SW 1271 (cell line): ENCODE measurements at regions not wholly inside any gene's neighbourhood (a gene's known extent, or its start where the extent isn't known, plus 50 kb on each side); places are given as distances from the start of the nearest gene placed in this dataset.
A peak's percentile ranks its signal among the peaks of the same experiment; 100 is the strongest.
"Not testable (repeated sequence)": the region's sequence is repeated elsewhere in the genome, so short reads cannot be mapped to it uniquely, and the experiment has no call there.

Experiments
- DNase-seq, 2 experiments: peaks; one replicate each; lab custom pipeline; 2025; lab: John Stamatoyannopoulos, UW

GRCh38 chr16:51538707-51539498 is 387.8 kb upstream of the SALL1 start:
- peak; percentile 69 to 89 for DNase-seq

- no peak for DNase-seq
Observed at GRCh38 chr16:51535591-51535990, 384.5 kb upstream of the SALL1 start.

- DNase-seq, result no peak
Observed at GRCh38 chr16:51532551-51532950, 381.5 kb upstream of the SALL1 start.

- DNase-seq, result no peak
Observed at GRCh38 chr16:51531271-51531670, 380.2 kb upstream of the SALL1 start.

GRCh38 chr16:51527349-51527748 is 376.3 kb upstream of the SALL1 start:
- no peak for DNase-seq

- DNase-seq, result no peak
Observed at GRCh38 chr16:51526621-51527020, 375.6 kb upstream of the SALL1 start.

GRCh38 chr16:51524555-51525373 is 373.7 kb upstream of the SALL1 start:
- DNase-seq, result peak in 1 of 2 experiments; percentile 3

GRCh38 chr16:51524070-51524469 is 373.0 kb upstream of the SALL1 start:
- no peak for DNase-seq

GRCh38 chr16:51523400-51523799 is 372.3 kb upstream of the SALL1 start:
- DNase-seq, result no peak

- no peak for DNase-seq
Observed at GRCh38 chr16:51522902-51523301, 371.8 kb upstream of the SALL1 start.

- not testable (repeated sequence) for DNase-seq
Observed at GRCh38 chr16:51516960-51517359, 365.9 kb upstream of the SALL1 start.

- no peak for DNase-seq
Observed at GRCh38 chr16:51510416-51510815, 359.3 kb upstream of the SALL1 start.

- DNase-seq, result no peak
Observed at GRCh38 chr16:51509336-51509735, 358.3 kb upstream of the SALL1 start.

GRCh38 chr16:51508490-51509212 is 357.6 kb upstream of the SALL1 start:
- no peak for DNase-seq

GRCh38 chr16:51507286-51507685 is 356.2 kb upstream of the SALL1 start:
- no peak for DNase-seq

GRCh38 chr16:51500306-51500705 is 349.2 kb upstream of the SALL1 start:
- no peak for DNase-seq

GRCh38 chr16:51497541-51498211 is 346.6 kb upstream of the SALL1 start:
- no peak for DNase-seq

- no peak for DNase-seq
Observed at GRCh38 chr16:51490866-51491265, 339.8 kb upstream of the SALL1 start.

- no peak for DNase-seq
Observed at GRCh38 chr16:51487880-51488279, 336.8 kb upstream of the SALL1 start.

GRCh38 chr16:51474414-51475091 is 323.5 kb upstream of the SALL1 start:
- DNase-seq, result no peak

- DNase-seq, result no peak
Observed at GRCh38 chr16:51473091-51473490, 322.0 kb upstream of the SALL1 start.
